Neural progenitor cell (in vitro differentiated cells): ENCODE measurements at regions not wholly inside any gene's neighbourhood (a gene's known extent, or its start where the extent isn't known, plus 50 kb on each side); places are given as distances from the start of the nearest gene placed in this dataset.

Source experiments
- CTCF ChIP-seq: fragments of 200-600 bp; sonication (generic); IDR thresholded peaks from 2 replicates; pipeline ENCODE4 v1.5.1; 2017; ENCODE audit warnings: antibody characterized with exemption, mild to moderate bottlenecking
- EZH2 ChIP-seq: fragments of 200-600 bp; sonication (generic); IDR thresholded peaks from 2 replicates; pipeline ENCODE4 v1.6.1; 2017; ENCODE audit warnings: antibody characterized with exemption, mild to moderate bottlenecking, moderate library complexity
- EZH2phosphoT487 ChIP-seq: fragments of 200-600 bp; sonication (generic); IDR thresholded peaks from 2 replicates; pipeline ENCODE4 v1.6.1; 2017; ENCODE audit warnings: antibody characterized with exemption

DNA sequence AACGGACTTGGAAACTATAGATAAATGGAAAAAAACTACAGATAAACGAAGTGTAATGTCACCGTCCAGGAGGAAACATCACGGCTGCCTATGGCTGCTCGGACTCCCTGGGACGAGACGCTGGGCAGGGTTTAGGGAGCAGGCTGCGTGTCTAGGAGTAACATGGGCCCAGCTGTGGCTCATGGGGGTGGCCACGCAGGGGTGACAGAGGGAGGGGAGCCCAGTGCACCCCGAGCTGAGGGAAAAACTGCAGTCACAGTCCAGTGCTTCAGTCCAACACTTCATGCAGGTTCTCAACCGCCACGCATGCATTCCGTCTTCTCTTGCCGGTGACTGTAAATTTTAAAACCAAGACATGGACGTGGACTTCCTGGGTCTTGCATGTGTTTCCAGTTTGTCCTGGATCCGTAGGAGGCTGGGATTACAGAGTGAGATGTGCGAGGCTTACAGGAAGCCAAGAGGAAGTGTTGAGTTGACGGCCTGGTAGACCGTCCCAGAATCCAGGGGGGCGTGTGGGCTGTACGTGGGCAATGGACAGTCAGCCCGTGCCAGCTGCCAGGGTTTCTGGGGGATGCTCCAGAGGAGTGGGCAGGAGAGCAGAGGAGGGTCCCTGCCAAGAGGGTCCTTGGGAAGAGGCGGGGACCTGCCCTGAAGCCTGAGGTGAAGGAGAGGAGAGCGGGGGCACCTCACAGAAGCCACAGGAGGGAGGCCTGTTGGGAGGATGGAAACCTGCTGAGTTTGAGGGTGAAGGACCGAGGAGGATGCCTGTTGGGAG, 691.4 kb downstream of the BRD1 start:
- TF ChIP-seq CTCF (no peak), EZH2 (no peak), EZH2phosphoT487 (no peak)
